GM23338 (cell line): ENCODE measurements at regions not wholly inside any gene's neighbourhood (a gene's known extent, or its start where the extent isn't known, plus 50 kb on each side); places are given as distances from the start of the nearest gene placed in this dataset.

Source experiments
- TF ChIP-seq, protein P1 (sequence below): IDR thresholded peaks from 2 replicates; pipeline ENCODE4 v1.6.1; 2016; ENCODE audit warnings: antibody characterized with exemption
- TF ChIP-seq, protein P2 (sequence below), 2 experiments: fragments of 200-600 bp in 1 of 2; sonication (generic) in 1 of 2; conservative IDR thresholded peaks; 2 replicates each; pipeline versions ENCODE4 v1.5.1 to v1.6.1; 2016 to 2017; ENCODE audit warnings: antibody characterized with exemption in 2 of 2, low read depth in 2 of 2, mild to moderate bottlenecking in 2 of 2, moderate library complexity in 1 of 2

DNA sequence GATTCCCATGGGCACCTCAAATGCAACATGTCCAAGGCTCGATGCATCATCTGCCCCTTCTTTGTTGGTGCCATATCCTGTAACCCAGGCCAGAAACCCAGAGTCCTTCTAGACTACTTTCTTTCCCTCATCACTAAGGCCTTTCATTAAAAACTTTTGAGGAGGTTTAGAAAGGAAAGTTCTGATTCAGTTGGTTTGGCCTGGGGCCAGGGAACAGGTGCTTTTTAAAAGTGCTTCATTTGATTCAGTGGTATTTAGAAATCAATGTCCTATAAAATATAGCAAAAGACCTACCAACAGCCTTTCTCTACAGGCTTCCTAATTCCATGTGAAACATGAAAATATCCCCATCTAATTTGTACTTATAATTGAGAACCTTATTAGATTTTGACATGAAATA, 341.9 kb upstream of the RORA start:
- TF ChIP-seq, protein P1, sequence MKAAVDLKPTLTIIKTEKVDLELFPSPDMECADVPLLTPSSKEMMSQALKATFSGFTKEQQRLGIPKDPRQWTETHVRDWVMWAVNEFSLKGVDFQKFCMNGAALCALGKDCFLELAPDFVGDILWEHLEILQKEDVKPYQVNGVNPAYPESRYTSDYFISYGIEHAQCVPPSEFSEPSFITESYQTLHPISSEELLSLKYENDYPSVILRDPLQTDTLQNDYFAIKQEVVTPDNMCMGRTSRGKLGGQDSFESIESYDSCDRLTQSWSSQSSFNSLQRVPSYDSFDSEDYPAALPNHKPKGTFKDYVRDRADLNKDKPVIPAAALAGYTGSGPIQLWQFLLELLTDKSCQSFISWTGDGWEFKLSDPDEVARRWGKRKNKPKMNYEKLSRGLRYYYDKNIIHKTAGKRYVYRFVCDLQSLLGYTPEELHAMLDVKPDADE: no peak
- TF ChIP-seq, protein P2, sequence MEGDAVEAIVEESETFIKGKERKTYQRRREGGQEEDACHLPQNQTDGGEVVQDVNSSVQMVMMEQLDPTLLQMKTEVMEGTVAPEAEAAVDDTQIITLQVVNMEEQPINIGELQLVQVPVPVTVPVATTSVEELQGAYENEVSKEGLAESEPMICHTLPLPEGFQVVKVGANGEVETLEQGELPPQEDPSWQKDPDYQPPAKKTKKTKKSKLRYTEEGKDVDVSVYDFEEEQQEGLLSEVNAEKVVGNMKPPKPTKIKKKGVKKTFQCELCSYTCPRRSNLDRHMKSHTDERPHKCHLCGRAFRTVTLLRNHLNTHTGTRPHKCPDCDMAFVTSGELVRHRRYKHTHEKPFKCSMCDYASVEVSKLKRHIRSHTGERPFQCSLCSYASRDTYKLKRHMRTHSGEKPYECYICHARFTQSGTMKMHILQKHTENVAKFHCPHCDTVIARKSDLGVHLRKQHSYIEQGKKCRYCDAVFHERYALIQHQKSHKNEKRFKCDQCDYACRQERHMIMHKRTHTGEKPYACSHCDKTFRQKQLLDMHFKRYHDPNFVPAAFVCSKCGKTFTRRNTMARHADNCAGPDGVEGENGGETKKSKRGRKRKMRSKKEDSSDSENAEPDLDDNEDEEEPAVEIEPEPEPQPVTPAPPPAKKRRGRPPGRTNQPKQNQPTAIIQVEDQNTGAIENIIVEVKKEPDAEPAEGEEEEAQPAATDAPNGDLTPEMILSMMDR (conservative IDR thresholded peaks at IDR 0.05; ENCODE audit: low read depth in 2 of 2): no peak
